ENCODE measurements at regions not wholly inside any gene's neighbourhood (a gene's known extent, or its start where the extent isn't known, plus 50 kb on each side); places are given as distances from the start of the nearest gene placed in this dataset.
"Not testable (repeated sequence)": the region's sequence is repeated elsewhere in the genome, so short reads cannot be mapped to it uniquely, and the experiment has no call there.

DNA sequence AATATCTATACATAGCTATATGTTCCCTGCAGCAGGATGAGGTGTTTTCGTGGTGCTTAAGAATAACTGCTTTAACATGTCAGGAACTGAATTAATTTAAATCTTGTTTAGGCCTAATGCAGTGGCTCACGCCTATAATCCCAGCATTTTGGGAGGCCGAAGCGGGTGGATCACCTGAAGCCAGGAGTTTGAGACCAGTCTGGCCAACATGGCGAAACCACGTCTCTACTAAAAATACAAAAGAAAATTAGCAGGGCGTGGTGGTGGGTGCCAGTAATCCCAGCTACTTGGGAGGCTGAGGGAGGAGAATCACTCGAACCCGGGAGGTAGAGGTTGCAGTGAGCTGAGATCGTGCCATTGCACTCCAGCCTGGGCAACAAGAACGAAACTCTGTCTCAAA is 717.8 kb upstream of the EPHA7 start:
- H3K9ac ChIP-seq (ENCODE audit: low read depth in 1 of 2, low read length in 2 of 2); H3K4me3 ChIP-seq (ENCODE audit: low read length in 2 of 2); H3K9me3 ChIP-seq (ENCODE audit: control insufficient read depth in 2 of 2, low read length in 2 of 2); H3K27me3 ChIP-seq (ENCODE audit: control insufficient read depth in 2 of 2, insufficient read depth in 2 of 2, low read length in 2 of 2); H3K27ac ChIP-seq (ENCODE audit: low read depth in 2 of 2, low read length in 2 of 2); H3K36me3 ChIP-seq (ENCODE audit: control insufficient read depth in 2 of 2, insufficient read depth in 2 of 2, low read length in 2 of 2); H3K4me1 ChIP-seq (ENCODE audit: control insufficient read depth in 2 of 2, insufficient read depth in 2 of 2, low read length in 2 of 2): not testable (repeated sequence)

DNA sequence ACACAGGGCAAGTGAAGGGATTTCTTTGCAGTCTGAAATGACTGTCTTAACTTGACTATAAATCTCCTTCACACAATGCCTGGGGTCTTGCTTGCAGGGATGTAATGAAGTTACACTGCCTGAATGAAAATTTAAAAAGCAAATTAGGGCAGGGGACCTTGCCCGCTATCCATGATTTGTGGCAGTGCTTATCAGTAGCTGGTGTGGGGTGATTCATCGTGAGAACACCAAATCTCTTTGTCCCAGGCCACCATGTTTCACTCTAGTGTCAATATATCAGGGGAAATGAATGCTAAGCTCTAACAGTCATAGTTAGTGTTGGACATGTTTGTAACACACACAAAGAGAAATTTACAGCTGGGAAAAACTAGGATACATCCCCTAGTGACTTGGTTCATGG is 713.7 kb upstream of the EPHA7 start:
- Histone ChIP-seq H3K27ac (ENCODE audit: low read depth in 2 of 2, low read length in 2 of 2) (no peak overlapping the region), H3K4me1 (ENCODE audit: control insufficient read depth in 2 of 2, insufficient read depth in 2 of 2, low read length in 2 of 2) (no peaks in the 10 kb centered on the region), H3K4me3 (ENCODE audit: low read length in 2 of 2) (no peak overlapping the region), H3K9me3 (ENCODE audit: control insufficient read depth in 2 of 2, low read length in 2 of 2) (no peaks in the 10 kb centered on the region), H3K9ac (ENCODE audit: low read depth in 1 of 2, low read length in 2 of 2) (no peak overlapping the region), H3K27me3 (ENCODE audit: control insufficient read depth in 2 of 2, insufficient read depth in 2 of 2, low read length in 2 of 2) (no peaks in the 10 kb centered on the region), H3K36me3 (ENCODE audit: control insufficient read depth in 2 of 2, insufficient read depth in 2 of 2, low read length in 2 of 2) (no peaks in the 10 kb centered on the region)

DNA sequence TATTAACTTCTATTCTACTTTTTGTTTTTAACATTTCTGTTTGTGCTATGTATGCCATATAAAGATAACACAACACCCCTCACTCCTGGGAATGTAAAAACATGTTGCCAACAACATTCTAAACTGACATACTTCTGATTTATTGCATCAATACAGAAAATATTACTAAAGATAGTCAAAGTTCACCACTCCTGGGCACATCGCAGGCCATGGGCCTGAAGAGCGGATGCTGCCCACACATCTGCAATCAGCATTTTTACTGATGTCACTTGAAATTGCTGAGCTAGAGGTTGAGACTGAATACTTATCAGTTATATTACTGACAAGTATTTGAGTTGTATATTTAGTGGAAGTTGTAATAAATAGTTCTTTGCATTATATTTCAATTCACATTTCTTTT is 711.9 kb upstream of the EPHA7 start:
- Histone ChIP-seq H3K4me1 (ENCODE audit: control insufficient read depth in 2 of 2, insufficient read depth in 2 of 2, low read length in 2 of 2) (no peaks in the 10 kb centered on the region), H3K36me3 (ENCODE audit: control insufficient read depth in 2 of 2, insufficient read depth in 2 of 2, low read length in 2 of 2) (no peaks in the 10 kb centered on the region), H3K9ac (ENCODE audit: low read depth in 1 of 2, low read length in 2 of 2) (no peak overlapping the region)

DNA sequence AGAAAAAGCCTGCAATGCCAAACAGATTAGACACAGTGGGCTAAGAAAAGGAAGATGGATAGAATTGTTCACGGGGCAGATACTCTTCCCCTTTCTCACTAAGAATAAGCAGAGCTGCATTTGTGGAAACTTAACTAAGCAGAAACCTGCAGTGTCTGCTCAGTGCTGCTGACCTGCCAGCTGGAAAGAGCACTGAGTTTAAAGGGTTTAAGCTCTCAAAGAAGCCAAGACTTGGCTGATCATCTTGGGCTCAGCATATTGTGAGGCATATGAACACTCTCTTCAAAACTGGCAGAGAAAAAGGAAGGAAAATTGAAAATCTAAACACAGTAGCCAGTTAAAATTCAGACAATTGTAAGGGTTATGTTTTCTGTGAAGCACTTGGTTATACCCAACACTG is 711.1 kb upstream of the EPHA7 start:
- H3K9me3 ChIP-seq (ENCODE audit: control insufficient read depth in 2 of 2, low read length in 2 of 2): no peaks in the 10 kb centered on the region
- no peaks in the 10 kb centered on the region for H3K27me3 ChIP-seq (ENCODE audit: control insufficient read depth in 2 of 2, insufficient read depth in 2 of 2, low read length in 2 of 2)
- no peaks in the 10 kb centered on the region for H3K4me1 ChIP-seq (ENCODE audit: control insufficient read depth in 2 of 2, insufficient read depth in 2 of 2, low read length in 2 of 2)
- H3K36me3 ChIP-seq (ENCODE audit: control insufficient read depth in 2 of 2, insufficient read depth in 2 of 2, low read length in 2 of 2): no peaks in the 10 kb centered on the region
- no peak overlapping the region for H3K9ac ChIP-seq (ENCODE audit: low read depth in 1 of 2, low read length in 2 of 2)
- no peak overlapping the region for H3K4me3 ChIP-seq (ENCODE audit: low read length in 2 of 2)
- no peak overlapping the region for H3K27ac ChIP-seq (ENCODE audit: low read depth in 2 of 2, low read length in 2 of 2)

More for the DNA sequence above, 711.9 kb upstream of the EPHA7 start:
- H3K27ac ChIP-seq (ENCODE audit: low read depth in 2 of 2, low read length in 2 of 2): no peak overlapping the region
- no peak overlapping the region for H3K4me3 ChIP-seq (ENCODE audit: low read length in 2 of 2)
- H3K9me3 ChIP-seq (ENCODE audit: control insufficient read depth in 2 of 2, low read length in 2 of 2): no peaks in the 10 kb centered on the region
- no peaks in the 10 kb centered on the region for H3K27me3 ChIP-seq (ENCODE audit: control insufficient read depth in 2 of 2, insufficient read depth in 2 of 2, low read length in 2 of 2)

DNA sequence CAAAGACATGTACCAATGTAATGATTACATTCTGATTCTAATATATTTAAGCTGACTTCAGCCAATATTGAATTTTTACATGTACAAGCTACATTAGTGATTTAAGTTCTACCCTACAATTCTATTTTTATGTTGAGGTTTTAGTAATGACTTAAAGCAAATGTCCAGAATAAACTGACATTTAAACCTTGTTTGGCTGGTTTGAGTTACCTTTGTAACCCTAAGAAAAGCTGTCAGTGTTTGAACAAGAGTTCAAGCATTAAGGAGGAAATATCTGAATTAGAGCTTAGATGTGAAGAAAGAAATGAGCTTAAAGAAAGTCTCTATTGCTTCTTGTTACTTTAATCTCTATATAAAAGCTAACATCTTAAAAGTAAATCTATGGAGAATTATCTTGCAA is 710.6 kb upstream of the EPHA7 start:
- Histone ChIP-seq H3K4me3 (ENCODE audit: low read length in 2 of 2) (no peak overlapping the region), H3K36me3 (ENCODE audit: control insufficient read depth in 2 of 2, insufficient read depth in 2 of 2, low read length in 2 of 2) (no peaks in the 10 kb centered on the region), H3K27ac (ENCODE audit: low read depth in 2 of 2, low read length in 2 of 2) (no peak overlapping the region), H3K9ac (ENCODE audit: low read depth in 1 of 2, low read length in 2 of 2) (no peak overlapping the region), H3K27me3 (ENCODE audit: control insufficient read depth in 2 of 2, insufficient read depth in 2 of 2, low read length in 2 of 2) (no peaks in the 10 kb centered on the region), H3K9me3 (ENCODE audit: control insufficient read depth in 2 of 2, low read length in 2 of 2) (no peaks in the 10 kb centered on the region), H3K4me1 (ENCODE audit: control insufficient read depth in 2 of 2, insufficient read depth in 2 of 2, low read length in 2 of 2) (no peaks in the 10 kb centered on the region)

DNA sequence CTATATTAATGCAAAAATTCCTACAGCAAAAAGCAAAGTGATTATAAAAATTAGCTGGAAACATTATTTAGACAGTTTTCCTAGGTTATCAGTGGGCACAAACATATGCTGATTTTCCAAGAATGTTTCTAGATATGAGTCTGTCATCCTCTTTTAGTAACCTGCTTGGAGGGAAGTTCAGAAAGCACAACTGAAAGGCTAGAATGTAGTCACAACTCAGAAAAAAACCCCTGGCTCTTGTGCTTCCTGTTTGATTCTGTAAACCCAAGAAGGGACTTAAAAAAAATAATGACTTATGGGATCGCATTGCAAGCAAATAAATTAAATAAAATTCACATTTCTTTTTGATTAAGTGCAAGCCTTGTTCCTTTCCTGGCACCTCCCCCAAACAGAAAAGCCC is 708.4 kb upstream of the EPHA7 start:
- Histone ChIP-seq H3K9me3 (ENCODE audit: control insufficient read depth in 2 of 2, low read length in 2 of 2) (no peaks in the 10 kb centered on the region), H3K4me1 (ENCODE audit: control insufficient read depth in 2 of 2, insufficient read depth in 2 of 2, low read length in 2 of 2) (no peaks in the 10 kb centered on the region), H3K36me3 (ENCODE audit: control insufficient read depth in 2 of 2, insufficient read depth in 2 of 2, low read length in 2 of 2) (no peaks in the 10 kb centered on the region), H3K27ac (ENCODE audit: low read depth in 2 of 2, low read length in 2 of 2) (no peak overlapping the region), H3K4me3 (ENCODE audit: low read length in 2 of 2) (no peak overlapping the region), H3K9ac (ENCODE audit: low read depth in 1 of 2, low read length in 2 of 2) (no peak overlapping the region), H3K27me3 (ENCODE audit: control insufficient read depth in 2 of 2, insufficient read depth in 2 of 2, low read length in 2 of 2) (no peaks in the 10 kb centered on the region)

DNA sequence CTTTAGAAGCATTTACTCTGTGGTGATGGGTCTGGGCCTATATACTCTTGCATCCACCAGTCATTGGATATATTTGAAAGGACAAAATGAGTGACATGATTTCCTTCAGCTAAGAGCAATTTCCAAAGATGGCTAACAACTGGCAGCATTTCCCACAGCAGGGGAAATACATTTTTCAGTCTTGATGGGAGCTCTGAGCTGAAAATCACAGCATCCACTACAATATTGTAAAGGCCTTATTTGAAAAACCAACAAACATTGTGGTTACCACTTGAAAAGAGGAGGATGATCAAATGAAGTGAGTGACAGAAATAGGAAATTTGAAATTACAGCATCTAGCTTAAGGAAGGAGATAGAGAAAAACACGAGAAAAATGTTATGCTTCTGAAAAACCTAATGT is 705.0 kb upstream of the EPHA7 start:
- no peaks in the 10 kb centered on the region for H3K9me3 ChIP-seq (ENCODE audit: control insufficient read depth in 2 of 2, low read length in 2 of 2)
- H3K27me3 ChIP-seq (ENCODE audit: control insufficient read depth in 2 of 2, insufficient read depth in 2 of 2, low read length in 2 of 2): no peaks in the 10 kb centered on the region
- no peak overlapping the region for H3K4me3 ChIP-seq (ENCODE audit: low read length in 2 of 2)
- H3K36me3 ChIP-seq (ENCODE audit: control insufficient read depth in 2 of 2, insufficient read depth in 2 of 2, low read length in 2 of 2): no peaks in the 10 kb centered on the region
- no peak overlapping the region for H3K9ac ChIP-seq (ENCODE audit: low read depth in 1 of 2, low read length in 2 of 2)
- no peaks in the 10 kb centered on the region for H3K4me1 ChIP-seq (ENCODE audit: control insufficient read depth in 2 of 2, insufficient read depth in 2 of 2, low read length in 2 of 2)
- no peak overlapping the region for H3K27ac ChIP-seq (ENCODE audit: low read depth in 2 of 2, low read length in 2 of 2)

DNA sequence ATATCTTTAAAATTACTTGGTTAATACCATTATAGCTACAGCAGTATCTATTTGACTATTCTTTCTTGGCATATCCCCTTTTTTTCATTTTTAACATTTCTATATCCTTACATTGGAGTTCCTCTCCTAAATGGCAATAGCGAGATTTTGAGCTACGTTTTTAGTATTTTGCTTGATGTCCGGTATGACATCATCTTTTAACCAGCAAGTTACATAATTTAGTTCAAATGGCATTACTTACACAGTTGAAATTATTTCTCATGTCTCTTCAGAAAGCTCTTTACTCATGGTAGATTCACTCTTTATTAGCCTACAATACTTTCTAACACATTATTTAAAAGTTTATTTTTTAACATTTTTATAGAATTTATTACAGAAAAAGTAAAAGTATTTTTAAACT is 701.7 kb upstream of the EPHA7 start:
- Histone ChIP-seq H3K4me1 (ENCODE audit: control insufficient read depth in 2 of 2, insufficient read depth in 2 of 2, low read length in 2 of 2) (no peaks in the 10 kb centered on the region), H3K9me3 (ENCODE audit: control insufficient read depth in 2 of 2, low read length in 2 of 2) (no peaks in the 10 kb centered on the region), H3K27ac (ENCODE audit: low read depth in 2 of 2, low read length in 2 of 2) (no peak overlapping the region), H3K36me3 (ENCODE audit: control insufficient read depth in 2 of 2, insufficient read depth in 2 of 2, low read length in 2 of 2) (no peaks in the 10 kb centered on the region), H3K9ac (ENCODE audit: low read depth in 1 of 2, low read length in 2 of 2) (no peak overlapping the region), H3K4me3 (ENCODE audit: low read length in 2 of 2) (no peak overlapping the region), H3K27me3 (ENCODE audit: control insufficient read depth in 2 of 2, insufficient read depth in 2 of 2, low read length in 2 of 2) (no peaks in the 10 kb centered on the region)

DNA sequence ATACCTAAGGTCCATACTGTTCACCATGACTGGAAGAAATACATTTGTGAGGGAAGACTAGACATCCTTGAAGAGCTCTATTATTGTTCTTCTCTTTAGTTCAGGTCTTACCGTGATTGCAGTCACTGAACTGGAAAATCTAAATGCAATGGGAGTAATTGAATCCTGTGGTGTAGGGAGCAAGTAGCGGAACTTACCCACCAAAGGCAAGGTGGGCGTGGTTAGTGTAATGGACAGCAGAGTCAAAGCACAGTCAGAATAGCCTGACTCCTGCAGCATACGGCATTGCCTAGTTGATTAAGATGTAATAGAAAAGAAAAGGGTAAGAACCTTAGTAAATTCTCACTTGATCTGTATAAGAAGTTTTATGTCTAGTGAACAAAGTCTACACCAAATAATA is 679.7 kb upstream of the EPHA7 start:
- no peaks in the 10 kb centered on the region for H3K4me1 ChIP-seq (ENCODE audit: control insufficient read depth in 2 of 2, insufficient read depth in 2 of 2, low read length in 2 of 2)
- H3K4me3 ChIP-seq (ENCODE audit: low read length in 2 of 2): no peak overlapping the region
- H3K9me3 ChIP-seq (ENCODE audit: control insufficient read depth in 2 of 2, low read length in 2 of 2): no peaks in the 10 kb centered on the region
- no peaks in the 10 kb centered on the region for H3K36me3 ChIP-seq (ENCODE audit: control insufficient read depth in 2 of 2, insufficient read depth in 2 of 2, low read length in 2 of 2)
- no peaks in the 10 kb centered on the region for H3K27me3 ChIP-seq (ENCODE audit: control insufficient read depth in 2 of 2, insufficient read depth in 2 of 2, low read length in 2 of 2)
- no peak overlapping the region for H3K27ac ChIP-seq (ENCODE audit: low read depth in 2 of 2, low read length in 2 of 2)
- no peak overlapping the region for H3K9ac ChIP-seq (ENCODE audit: low read depth in 1 of 2, low read length in 2 of 2)

DNA sequence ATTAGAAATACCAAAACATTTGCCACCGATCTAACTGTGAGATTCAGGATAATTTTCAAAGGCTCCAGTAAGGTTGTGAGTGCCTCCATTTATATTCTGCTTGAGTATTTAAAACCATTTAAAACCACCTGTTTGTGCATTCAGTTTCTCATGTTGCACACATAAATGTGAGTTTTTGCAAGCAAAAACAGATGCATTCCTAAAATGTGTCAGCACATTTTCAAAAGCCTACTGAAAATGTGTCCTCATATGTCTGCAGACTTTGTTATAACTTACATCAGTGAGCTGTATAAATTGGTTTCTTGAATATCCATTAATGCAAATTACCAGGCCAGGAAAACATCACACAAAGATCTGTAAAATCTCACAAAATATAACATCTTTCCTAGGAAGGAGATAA is 676.6 kb upstream of the EPHA7 start:
- H3K27ac ChIP-seq (ENCODE audit: low read depth in 2 of 2, low read length in 2 of 2): no peak overlapping the region
- no peaks in the 10 kb centered on the region for H3K9me3 ChIP-seq (ENCODE audit: control insufficient read depth in 2 of 2, low read length in 2 of 2)
- no peak overlapping the region for H3K4me3 ChIP-seq (ENCODE audit: low read length in 2 of 2)
- H3K9ac ChIP-seq (ENCODE audit: low read depth in 1 of 2, low read length in 2 of 2): no peak overlapping the region
- no peaks in the 10 kb centered on the region for H3K27me3 ChIP-seq (ENCODE audit: control insufficient read depth in 2 of 2, insufficient read depth in 2 of 2, low read length in 2 of 2)
- H3K36me3 ChIP-seq (ENCODE audit: control insufficient read depth in 2 of 2, insufficient read depth in 2 of 2, low read length in 2 of 2): no peaks in the 10 kb centered on the region
- no peaks in the 10 kb centered on the region for H3K4me1 ChIP-seq (ENCODE audit: control insufficient read depth in 2 of 2, insufficient read depth in 2 of 2, low read length in 2 of 2)

DNA sequence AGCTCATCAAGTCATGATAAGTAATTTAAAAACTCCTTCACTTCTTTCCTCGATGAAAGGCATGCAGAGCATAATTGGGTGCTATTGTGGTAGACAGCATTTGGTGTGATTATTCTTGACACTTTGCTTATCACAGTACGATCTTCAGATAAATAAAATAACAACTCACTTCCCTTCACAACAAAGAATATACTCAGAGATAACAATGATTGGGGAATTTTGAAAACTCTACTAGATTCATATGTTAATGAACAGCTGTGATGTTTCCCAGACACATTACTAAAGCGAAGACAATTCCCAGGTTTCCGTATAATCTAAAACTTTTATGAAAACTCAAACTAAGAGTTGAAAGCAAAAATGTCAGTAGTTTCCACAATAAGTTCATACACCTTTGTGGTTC is 670.6 kb upstream of the EPHA7 start:
- H3K4me3 ChIP-seq (ENCODE audit: low read length in 2 of 2): no peak overlapping the region

More for the DNA sequence above, 670.6 kb upstream of the EPHA7 start:
- H3K27me3 ChIP-seq (ENCODE audit: control insufficient read depth in 2 of 2, insufficient read depth in 2 of 2, low read length in 2 of 2): no peaks in the 10 kb centered on the region
- no peak overlapping the region for H3K27ac ChIP-seq (ENCODE audit: low read depth in 2 of 2, low read length in 2 of 2)
- H3K4me1 ChIP-seq (ENCODE audit: control insufficient read depth in 2 of 2, insufficient read depth in 2 of 2, low read length in 2 of 2): no peaks in the 10 kb centered on the region
- H3K9me3 ChIP-seq (ENCODE audit: control insufficient read depth in 2 of 2, low read length in 2 of 2): no peaks in the 10 kb centered on the region
- no peak overlapping the region for H3K9ac ChIP-seq (ENCODE audit: low read depth in 1 of 2, low read length in 2 of 2)
- no peaks in the 10 kb centered on the region for H3K36me3 ChIP-seq (ENCODE audit: control insufficient read depth in 2 of 2, insufficient read depth in 2 of 2, low read length in 2 of 2)
